Activated CD4-positive, CD25-positive, alpha-beta regulatory T cell treated with anti-CD3 and anti-CD28 coated beads, Interleukin-2, amount 50 U/mL, for 72 hours (primary cell): ENCODE measurements at regions not wholly inside any gene's neighbourhood (a gene's known extent, or its start where the extent isn't known, plus 50 kb on each side); places are given as distances from the start of the nearest gene placed in this dataset.
"Not testable (repeated sequence)": the region's sequence is repeated elsewhere in the genome, so short reads cannot be mapped to it uniquely, and the experiment has no call there.

Experiments
- DNase-seq: peaks from one replicate; pipeline ENCODE4 v3.0.0; 2021

DNA sequence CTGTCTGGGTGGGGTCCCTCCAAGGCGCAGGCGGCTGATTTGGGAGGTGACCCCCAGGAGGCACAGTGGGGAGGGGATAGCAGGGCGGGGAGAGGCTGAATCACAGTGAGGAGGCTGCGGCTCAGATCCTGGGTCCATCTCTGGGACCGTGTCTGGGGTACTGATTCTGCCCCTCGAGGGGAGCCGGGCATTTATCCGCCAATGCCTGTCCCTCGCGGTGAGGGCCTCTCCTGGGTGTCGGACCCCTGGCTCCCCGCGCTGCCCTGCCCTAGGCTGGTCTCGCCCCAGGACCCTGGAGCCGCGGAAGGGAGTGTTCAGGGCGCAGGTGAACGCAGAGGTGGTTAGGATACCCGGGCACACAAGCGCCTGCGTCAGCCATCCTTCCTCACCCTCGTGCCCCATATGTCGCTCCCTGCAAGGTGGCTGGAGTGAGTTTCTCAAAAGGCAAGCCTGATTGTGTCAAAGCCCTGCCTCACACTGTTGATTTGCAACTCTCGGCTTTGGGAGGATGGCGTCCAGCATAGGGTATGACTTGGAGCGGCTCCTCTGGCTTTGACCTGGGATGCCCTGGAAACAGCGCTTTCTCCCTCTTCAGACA is 530.9 kb downstream of the PTPRU start:
- no peak for DNase-seq

DNA sequence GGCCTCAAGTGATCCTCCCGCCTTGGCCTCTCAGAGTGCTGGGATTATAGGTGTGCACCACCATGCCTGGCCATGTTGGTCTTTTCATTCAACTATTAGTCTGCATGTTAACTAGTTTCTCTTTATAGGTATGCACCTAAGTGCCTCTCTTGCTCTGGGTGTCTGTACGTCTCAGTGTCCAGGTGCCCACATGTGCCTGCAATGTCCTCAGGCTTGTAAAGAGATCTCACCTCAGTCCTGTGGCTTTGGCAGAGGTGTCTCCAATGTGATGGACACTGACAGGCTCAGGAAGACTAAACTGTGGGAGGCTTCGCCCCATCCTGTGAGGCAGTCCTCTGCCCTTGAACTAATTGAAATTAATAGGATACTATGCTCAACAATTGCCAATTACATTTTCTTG is 526.3 kb downstream of the PTPRU start:
- no peak for DNase-seq

DNA sequence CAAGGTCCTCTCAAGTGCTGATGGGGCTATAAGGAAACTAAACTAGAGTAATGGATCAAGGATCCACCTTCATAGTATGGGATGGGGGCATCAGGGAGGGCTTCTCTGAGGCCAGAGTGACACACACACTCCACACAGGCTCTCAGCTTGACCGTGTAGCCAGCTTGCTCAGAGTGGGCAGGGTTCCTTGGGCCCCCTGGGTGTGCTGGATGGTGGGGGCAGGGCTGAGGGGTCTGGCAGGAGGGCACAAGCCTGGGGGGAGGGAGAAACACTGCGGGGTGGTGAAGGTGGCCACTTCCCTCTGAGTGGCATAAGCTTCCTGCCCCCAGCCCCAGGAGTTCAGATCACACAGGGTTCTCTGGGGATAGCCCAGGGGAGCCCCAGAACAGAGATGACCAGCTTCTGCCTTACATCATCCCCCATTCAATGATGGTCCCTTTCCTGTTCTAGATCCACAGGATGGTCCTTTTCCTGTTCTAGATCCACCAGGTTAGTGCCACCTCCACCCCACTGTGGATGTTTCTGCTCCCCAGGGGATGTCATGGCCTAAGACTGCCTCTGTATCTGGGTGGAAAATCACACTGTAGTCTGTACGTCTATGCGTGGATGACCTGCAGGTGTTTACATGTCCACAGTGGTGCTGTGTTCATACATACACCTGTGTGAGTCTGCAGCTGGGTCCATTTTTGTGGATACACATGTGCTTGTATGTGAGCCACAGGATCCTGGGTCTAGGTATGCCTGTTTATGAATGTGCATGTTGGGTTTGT is 525.0 kb downstream of the PTPRU start:
- DNase-seq: no peak

DNA sequence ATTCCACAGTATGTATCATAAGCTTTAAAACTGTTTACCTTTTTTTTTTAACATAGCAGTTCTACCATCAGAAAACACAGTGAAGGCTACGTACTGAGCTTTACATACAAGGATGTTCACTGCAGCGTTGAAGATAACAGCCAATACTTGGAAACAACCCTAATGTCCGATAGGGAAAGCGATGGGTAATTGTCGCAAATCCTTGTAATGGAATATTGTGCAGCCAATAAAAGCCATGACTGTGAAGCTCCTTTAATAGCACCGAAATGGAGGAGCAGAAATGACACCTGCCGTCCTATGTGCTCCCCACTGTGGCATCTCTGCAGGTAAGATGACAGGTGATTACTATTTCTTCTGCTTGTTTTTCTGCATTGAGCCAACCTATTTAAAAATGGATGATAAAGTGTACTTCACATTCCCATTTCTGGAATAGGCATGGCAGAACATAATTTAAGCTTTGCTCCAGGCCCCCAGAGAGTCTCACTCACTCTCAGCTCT is 523.8 kb downstream of the PTPRU start:
- DNase-seq: no peak

DNA sequence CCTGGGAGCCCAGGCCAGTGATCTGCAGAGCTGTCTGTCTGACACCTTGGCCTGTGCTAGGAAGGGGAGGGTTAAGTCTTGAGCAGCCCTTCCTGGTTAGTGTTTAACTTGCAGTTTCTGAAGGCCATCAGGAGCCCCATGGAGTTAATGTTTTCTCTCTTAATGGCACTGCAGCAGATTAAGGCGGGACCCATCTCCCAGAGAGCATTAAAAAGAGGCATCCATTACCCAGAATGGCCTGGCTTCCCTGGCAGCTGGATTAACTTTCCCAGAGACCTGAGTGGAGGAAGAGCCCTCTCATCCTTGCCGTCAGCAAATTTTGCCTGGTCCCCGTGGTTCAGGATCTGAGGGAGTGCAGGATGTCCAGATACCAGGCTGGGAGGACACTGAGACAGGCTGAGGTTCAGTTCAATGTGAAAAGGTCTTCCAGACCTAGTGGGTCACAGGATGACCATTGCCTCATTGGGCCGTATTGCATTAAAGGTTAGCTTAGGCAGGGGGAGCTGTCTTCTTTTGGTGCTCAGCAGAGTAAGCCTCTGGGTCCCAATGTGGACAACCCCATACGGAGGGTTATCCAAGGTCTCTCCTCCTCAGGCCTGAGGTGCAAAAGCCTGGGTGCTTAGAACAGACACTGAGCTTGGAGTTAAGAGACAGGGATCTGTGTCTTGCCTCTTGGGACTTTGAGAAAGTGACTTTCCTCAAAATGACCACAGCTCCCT is 522.6 kb downstream of the PTPRU start:
- DNase-seq: no peak

DNA sequence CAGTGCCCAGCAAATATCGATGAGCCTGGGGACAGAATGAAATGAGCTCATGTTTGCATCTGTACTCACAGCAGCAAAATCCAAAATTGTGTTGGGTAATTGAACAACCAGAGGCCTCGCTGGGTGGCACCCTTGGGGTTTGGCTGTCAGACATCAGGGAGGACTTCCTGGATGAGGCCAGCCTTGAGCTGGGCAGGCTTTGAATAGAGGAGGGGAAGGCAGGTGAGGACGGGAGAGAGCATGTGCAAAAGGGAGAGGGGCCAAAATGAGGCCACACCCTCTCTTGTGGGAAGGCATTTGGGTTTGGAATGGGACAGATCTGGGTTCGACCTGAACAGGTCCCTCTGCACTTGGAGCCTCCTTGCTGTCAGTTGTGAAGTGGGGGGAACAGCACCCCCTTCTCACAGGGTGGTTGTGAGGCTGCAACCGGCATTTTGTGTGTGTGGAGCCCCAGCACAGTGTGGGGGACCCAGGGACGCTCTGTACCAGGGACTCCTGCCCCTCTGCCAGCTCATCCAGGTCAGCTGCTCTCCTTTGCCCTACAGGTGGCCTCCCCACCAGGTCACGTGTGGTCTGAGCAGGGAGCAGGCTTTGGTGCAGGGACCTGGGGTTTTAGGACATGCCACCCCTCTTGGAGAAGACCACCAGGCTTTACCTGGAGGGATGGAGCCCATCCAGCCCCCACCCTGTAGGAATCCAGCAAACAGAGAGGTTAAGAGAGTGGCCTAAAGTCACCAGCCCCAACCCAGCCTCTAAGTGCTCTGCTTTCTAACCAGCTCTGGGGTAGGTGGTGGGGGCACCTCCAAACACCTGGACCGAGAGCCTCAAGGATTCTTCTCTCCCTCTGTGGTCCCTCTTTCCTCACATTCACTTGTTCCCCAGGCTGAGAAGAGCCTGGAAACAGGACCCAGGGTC is 521.8 kb downstream of the PTPRU start:
- no peak for DNase-seq

DNA sequence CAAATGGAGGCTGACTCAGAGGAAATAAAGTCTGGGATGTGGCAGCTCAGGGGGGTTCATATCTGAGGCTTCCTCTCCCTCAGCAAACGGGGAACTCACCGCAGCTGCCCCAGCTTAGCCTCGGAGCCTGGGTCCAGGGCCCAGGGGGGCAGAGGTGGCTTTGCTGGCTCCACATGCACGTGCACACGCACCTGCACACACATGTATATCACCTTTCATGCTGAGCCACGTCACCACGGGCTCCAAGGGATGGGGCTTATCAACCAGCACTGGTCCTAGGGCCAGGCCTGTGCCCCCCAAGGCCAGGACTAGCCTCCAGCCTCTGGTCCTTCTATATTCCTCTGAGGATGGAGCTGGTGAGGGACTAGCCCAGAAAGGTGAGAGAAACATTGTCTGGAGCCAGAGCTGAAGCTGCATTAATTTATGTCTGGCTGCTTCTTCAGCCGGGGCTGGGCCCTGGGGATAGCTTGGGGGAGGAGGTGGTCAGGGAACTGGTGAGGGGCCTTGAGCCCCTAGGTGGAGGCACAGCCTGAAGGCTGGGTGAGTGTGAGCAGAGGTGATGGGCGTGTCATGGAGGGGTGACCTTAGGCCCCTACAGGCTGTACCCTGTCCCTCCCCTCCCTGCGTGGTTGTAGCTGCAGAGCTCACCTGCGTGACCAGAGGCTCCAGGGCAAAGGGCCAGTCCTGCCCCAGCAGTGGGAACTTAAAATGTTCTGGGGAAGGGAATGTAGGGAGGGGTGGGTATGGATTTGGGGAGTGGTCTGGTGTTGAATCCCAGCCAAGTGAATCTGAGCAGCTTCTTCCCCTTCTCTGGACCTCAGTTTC is 520.8 kb downstream of the PTPRU start:
- DNase-seq: no peak

DNA sequence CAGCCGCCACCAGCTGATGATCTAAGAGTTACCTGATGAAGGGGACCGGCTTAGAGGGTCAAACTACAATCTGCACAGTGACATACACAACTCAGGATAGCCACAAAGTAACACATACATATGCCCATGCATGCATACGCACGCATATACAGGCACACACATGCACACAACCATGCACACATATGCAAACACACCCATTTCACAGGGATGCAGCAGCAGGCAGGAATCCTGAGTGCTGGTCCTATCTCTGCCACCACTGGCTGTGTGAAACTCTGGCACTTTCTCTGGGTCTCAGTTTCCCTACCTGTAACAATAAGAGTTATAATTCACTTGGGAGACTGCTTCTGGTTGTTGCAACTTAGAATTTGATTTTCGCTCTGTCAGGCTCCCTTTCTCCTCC is 520.2 kb downstream of the PTPRU start:
- no peak for DNase-seq

DNA sequence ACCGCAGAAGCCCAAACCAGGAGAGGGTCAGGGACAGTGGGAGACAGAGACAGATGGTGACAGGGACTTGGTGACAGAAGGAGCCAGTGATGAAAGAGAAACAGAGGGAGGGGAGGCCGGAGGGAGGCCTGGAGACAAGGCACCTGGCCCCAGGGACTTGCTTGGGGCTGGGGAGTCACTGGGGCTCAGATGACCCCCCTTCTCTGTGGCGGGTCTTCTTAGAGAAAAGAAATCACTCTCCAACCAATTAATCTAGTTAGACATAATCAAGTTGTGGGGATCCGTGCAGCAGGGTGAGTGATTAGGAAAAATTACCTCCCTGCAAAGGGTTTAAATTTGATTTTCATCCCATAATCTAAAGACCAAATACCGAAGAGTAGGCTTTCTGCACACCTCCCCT is 519.8 kb downstream of the PTPRU start:
- no peak for DNase-seq

DNA sequence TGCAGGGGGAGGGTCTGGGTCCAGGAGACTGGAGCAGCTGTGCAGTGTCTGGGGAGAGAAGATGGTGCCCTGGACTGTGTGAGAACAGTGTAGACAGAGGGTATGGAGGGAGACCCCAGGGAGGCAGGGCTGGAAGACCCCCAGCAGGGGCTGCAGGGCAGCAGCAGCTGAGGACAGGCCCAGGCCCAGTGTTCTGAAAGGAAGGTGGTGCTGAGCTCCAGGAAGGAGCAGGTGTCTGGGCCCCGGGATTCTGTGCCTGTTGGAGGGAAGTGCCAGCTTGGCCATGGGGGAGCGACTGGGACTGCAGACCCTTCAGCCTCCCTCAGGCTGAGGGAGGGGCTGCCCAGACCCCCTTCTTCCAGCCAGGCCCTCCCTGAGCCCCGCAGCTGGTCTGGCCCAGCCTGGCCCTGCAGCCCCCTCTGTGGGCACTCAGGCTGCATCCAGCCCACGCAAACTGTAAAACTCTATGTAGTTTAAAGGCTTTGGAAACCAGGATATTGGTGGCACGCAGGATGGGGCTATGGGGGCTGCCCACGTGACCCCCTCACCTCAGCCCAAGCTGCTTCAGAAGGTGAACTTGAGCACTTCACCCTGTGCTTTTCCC is 519.2 kb downstream of the PTPRU start:
- not testable (repeated sequence) for DNase-seq

DNA sequence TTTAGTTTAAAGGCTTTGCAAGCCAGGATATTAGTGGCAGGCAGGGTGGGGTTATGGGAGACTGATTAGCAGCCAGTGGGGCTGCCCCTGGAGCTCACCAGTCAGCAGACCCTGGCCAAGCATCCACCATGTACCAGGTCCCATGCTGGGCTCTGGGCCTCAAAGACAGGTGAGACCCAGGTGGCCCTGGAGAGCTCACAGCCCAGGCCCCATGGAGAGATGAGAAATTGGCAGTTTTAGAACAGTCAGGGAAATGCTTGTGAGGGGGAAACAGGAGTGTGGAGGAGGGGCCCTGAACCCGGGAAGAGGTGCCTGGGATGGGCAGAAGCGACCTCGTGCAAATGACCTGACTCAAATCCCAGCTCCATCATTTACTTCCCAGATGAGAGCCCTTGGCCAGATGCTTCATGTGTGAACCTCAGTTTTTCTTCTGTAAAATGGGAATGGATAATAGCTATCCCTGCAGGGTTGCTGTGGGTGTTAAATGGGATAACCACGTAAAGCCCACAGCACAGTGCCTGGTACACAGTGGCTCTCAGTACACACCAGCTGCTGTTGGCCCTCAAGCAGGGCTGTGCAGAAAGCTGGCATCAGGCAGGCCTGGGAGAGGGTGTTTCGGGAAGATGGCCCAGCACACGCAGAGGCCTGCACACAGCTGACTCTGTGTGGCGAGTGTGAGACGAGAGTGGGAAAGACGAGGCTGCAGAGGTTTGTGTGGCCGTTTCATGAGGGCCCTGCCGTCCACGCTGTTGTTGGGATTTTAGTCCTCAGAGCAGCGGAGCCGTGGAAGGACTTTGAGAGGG is 518.5 kb downstream of the PTPRU start:
- DNase-seq: no peak

DNA sequence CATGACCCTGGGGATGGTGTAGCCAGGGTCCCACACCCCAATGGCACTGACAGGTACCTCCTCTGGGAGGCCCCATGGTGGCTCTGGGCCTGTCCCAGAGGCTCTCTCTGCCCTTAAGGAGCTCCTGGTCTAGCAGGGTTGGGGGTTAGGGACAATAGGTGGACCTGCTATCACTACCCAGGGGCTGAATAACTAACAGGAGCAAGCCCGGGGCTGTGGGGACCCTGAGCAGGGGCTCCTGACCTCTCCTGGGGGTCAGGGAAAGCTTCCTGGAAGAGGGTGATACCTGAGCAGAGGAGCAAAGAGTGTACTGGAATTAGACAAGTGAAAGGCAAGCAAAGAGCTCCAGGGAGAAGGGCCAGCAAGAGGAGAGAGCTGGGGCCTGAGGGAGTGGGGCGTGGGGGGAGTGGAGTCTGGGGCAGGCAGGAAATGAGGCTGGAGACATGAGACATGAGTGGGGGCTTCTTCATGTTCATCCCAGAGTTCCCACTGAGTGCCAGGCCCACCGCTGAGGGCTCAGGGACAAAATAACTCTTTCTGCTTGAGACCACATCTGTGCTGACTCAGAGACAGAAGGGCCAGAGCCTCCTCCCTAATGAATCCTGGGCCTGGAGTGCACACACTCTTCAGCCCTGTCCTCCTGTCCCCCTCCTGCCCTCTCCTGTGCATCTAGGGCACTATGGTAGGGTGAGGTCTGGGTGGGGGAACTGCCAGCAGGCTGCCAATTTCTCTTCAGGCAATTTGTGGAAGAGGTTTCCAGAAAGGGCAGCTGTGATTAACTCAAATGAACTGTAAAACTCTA is 517.6 kb downstream of the PTPRU start:
- DNase-seq: no peak

DNA sequence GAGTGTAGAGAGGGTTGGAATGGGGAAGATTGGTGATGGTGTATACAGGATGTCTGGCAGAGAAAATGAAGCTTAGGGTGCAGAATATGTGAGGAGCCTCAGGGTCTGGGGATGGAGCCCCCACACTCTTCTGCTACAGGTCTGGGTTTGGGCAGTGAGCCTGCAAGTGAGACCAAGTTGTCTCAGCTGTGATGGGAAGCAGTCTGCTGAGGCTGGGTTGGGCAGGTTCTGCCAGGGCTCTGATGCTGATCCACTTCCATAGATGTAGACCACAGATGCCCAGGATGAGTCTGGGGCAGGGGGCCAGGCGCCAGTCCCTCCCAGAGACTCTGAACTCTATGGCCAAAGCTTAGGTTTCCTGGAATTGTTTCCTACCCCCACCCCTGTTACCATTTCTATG is 516.9 kb downstream of the PTPRU start:
- no peak for DNase-seq

DNA sequence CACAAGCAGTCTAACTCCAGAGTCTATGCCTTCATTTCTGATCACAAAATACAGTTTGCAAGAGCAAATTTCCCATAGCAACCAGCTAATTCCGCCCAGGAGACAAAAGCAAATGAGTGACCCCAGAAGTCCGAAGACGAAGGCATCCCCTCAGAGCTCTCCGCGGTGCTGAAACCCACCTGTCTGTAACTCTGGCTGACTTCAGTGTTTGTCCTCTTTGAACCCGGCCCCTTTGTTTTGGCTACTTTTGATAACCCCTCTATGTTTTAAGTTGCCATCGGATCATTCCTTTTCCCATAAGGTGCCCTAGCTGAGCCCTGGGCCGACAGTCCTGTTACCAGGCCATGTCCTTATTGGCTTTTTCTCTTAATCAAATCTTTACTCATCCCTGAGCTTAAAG is 515.8 kb downstream of the PTPRU start:
- DNase-seq: no peak

DNA sequence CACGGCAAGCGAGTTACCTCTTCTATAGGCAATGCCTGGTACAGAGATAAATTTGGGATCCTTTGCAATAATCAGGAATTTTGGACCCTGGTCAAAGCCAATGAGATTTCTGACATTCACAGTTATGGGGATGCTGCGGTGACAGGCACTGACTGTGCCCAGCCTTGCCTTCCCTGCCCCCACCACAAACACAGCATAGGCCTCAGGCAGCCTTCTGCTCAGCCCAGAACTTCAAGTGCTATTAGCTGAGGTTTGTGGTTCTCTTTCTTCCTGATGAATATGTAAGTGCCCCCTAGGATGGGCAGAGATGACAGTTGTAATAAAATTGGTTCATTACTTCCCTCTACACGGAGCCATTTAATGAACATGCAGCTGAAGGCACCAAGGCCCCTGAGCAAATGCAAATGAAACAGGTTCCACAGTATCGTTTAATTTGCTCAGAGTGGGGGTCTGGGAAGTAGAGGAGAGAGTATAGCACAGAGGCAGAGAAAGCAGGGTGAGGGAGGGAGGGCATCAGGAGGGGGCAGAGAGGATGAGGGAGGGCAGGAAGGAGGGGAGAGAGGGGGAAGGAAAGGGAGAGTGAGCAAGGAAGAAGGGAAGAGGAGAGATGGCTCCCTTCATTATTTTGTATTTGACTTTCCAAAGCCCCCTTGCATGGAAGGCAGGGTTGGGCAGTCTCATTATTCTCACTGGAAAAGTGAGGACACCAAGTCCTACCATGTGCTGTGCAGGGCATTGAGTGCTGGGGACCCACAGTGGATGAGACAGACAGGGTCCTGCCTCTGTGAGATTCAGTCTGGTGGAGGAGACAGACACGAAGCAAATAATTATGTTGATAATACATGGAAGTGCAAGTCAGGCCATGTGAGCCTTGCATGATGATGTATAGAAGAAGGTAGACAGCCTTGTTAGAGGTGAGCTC is 513.0 kb downstream of the PTPRU start:
- no peak for DNase-seq

DNA sequence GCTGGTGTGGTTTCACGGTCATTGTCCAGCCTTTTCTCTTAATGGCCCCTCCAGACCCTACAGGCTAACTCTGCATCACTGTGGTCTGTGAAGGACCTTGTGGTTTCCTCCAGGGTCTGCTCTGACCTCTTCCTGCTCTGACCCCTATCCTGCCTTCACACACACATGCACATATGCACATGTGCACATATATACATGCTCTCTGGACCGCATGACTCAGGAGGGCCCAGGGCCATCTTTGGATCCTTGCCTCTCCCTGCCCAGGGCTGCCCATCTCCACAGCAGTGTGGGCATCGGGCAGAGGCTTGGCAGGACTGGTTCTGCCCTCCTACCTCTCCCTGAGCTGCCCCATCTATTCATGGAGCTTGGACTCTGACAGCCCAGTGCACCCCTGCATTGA is 510.9 kb downstream of the PTPRU start:
- DNase-seq: no peak

DNA sequence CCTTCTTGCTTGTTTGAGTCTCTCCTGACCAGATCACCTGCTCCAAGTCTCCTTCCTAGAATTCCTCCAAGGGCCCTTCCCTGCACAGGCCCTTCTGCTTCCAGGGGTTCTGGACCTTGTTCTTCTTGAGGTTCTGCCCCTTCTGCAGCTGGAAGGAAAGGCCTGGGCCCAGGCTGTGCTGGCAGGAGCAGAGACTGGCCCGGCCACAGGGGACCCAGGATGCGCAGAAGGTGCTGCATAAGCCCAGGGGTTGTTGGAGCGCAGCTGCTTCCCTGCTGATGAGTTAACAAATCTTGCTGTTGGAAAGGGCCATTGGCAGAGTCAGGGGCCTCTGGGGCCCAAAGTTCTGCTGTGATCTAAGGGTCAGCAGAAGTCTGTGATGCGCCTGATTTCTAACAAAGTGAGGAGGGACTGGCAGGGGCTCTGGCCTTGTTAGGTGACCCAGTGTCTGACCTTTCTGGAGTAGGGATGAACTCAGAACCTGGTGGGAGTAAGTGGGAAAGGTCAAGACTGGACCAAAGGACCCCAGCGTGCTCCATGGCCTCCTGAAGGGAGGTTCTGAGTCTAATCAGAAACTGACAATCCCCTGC is 509.8 kb downstream of the PTPRU start:
- DNase-seq: no peak
